HG03095 (cell line): ENCODE measurements at regions not wholly inside any gene's neighbourhood (a gene's known extent, or its start where the extent isn't known, plus 50 kb on each side); places are given as distances from the start of the nearest gene placed in this dataset.

Experiments used
- ATAC-seq: cut with Tn5 transposase; IDR thresholded peaks from one replicate; pipeline ENCODE4 v1.9.1; 2021; ENCODE audit warnings: moderate library complexity; ENCODE audit not compliant: unreplicated experiment

DNA sequence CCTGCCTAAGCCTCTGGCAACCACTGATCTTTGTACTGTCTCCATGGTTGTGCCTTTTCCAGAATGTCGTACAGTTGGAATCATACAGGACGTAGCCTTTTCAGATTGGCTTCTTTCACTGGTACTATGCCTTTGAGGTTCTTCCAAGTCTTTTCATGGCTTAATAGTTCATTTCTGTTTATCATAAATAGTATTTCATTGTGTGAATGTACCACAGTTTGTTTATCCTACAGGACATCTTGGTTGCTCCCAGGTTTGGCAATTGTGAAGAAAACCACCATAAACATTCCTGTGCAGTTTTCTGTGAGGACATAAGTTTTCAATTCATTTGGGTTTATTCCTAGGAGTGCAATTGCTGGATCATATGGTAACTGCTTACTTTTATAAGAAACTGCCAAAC lies 190.6 kb upstream of the RAB4A start:
- no peak for ATAC-seq

DNA sequence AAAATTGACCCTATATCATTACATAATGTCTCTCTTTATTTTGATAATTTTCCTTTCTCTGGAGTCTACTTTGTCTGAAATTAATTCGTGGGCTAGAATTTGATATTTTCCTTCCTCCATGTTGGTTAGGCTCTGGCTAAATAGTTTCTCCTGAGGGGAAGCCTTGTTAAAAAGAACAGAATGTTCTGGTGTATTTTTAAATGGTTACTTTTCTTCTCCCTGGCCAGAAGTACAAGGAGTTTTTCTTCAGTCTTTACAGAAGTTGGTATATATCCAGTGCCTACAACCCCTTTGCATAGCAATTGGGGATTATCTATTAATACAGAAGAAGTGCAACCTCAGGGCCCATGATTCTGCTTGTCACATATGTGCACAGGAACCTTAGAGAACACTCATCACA lies 185.6 kb upstream of the RAB4A start:
- no peak for ATAC-seq

DNA sequence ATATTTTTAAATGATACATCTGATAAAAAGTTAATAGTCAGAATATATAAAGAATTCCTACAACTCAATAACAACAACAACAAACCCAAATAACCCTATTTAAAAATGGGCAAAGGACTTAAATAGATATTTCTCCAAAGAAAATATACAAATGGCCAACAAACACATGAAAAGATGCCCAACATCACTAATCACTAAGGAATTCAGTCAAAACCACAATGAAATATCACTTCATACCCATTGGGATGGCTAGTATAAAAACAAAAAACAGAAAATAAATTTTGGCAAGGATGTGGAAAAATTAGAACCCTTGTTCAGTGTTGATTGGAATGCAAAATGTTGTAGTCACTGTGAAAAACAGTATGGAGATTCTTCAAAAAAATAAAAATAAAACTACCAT lies 184.8 kb upstream of the RAB4A start:
- no peak for ATAC-seq

DNA sequence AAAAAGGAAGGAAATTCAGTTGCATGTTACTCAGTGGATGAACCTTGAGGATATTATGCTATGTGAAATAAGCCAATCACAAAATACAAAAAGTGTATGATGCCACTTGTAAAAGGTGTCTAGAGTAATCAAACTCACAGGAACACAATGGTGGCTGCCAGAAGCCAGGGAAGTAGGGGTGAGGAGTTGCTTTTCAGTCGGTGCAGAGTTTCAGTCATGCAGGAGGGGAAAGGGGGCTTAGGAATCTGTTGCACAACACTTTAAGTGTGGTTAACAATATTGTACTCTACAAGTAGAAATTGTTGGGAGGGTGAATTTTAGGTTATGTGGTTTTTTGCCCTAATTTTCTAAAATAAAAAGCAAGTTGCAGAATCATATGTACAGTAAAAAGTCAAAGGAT lies 184.2 kb upstream of the RAB4A start:
- no peak for ATAC-seq

- no peak for ATAC-seq
These were observed 183.6 kb upstream of the RAB4A start for GRCh38 chr1:229087339-229087738.

DNA sequence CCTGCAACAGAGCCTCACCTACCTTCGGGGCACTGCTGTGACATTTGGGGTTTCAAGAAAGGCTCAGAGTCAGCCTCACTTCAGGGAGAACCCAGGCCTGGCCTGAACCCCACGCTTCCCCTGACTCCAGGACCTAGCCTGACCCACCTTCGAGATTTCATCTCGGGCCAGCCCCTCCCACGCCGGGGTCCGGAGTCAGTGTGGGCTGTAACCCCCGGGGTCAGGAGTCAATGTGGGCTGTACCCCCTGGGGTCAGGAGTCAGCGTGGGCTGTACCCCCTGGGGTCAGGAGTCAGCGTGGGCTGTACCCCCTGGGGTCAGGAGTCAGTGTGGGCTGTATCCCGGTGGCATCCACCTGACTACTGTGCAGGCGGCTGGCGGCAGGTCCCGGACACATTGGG lies 183.0 kb upstream of the RAB4A start:
- no peak for ATAC-seq

DNA sequence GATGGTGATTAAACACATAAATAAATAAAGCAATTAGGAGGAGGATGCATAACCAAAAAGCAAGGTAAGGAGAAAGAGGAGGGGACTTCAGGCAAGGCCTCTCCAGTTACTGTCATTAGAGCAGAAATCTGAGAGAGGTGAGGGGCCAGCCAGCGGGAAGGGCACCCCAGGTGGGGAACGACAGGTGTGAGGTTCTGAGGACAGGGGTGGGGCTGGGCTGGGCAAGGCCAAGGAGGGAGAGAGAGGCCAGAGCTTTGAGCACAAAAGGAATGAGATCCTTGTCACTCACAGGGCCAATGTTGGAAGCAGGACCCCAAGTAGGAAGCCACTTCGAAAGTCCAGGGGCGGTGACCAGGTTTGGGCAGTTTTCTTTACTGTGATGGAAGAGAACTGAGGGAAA lies 182.2 kb upstream of the RAB4A start:
- no peak for ATAC-seq

- no peak for ATAC-seq
These were observed 181.2 kb upstream of the RAB4A start for GRCh38 chr1:229089586-229090208.

GRCh38 chr1:229091721-229092136 lies 179.2 kb upstream of the RAB4A start:
- no peak for ATAC-seq

GRCh38 chr1:229092377-229093237 lies 178.3 kb upstream of the RAB4A start:
- ATAC-seq, result no peak

DNA sequence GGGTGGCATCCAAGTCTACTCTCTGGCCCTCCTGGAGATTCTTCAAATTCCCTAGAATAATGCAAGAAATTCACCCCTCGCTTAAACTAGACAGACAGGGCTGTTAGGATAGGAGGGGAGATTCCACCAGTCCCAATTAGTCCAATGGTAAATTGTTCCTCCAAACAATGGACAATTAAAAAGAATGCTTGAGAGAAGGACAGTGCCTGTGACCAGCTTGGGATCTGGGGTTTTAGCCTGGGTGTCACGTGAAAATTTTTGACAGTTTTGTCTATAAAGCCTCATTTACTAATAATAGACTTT lies 177.7 kb upstream of the RAB4A start:
- no peak for ATAC-seq

- ATAC-seq, result no peak
These were observed 177.1 kb upstream of the RAB4A start for GRCh38 chr1:229093609-229094336.

DNA sequence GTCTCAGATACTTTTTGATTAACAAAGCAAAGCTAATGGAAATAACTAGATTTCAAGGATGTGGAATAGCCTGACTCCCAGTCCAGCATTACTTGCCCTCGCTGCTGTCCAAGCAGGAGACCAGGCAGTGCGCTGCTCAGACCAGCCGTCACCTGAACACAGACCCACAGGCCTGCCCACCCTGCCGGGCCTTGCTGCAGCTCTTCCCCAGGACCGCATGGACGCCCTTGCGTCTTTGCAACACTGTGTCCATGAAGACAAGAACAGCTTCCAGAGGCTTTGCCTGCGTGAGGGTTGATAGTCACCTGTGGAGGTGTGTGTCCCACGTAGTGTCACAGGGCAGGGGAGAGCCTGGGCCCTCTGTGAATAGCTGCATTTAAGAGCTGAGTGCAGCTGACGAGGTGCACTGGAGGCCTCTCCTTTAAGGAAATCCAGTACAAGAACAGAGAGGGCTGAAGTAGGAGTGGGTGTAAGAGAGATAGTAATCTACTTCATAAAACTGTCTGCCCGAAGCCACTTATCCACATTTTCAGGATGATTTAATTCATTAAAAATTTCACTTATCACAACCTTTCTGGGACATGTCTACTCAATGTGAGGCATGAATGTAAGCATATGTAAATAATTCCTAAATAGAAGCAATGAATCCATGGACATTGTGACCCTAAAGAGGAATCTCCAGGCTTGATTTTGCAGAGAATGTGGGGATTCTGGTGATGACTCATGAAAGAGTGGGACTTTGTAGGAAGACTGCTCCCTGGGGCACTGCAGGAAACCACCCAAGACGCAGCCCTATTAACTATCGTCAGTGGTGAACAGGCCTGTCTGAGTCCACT lies 176.2 kb upstream of the RAB4A start:
- no peak for ATAC-seq

DNA sequence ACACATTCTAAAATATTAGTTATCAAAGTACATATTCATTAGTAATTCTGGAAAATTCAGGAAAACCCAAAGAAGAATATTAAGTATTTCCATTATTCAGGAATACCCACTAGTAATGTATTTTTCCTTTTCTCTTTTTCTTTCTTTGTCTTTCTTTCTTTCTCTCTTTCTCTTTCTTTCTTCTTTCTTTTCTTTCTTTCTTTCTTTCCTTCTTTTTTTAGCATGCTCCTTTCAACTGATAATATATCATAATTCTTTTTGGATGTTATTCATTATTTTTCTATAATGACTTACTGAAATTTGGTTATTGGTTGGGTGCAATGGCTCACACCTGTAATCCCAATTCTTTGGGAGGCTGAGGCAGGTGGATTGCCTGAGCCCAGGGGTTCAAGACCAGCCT lies 175.6 kb upstream of the RAB4A start:
- ATAC-seq, result no peak

GRCh38 chr1:229097356-229097755 lies 173.6 kb upstream of the RAB4A start:
- no peak for ATAC-seq

DNA sequence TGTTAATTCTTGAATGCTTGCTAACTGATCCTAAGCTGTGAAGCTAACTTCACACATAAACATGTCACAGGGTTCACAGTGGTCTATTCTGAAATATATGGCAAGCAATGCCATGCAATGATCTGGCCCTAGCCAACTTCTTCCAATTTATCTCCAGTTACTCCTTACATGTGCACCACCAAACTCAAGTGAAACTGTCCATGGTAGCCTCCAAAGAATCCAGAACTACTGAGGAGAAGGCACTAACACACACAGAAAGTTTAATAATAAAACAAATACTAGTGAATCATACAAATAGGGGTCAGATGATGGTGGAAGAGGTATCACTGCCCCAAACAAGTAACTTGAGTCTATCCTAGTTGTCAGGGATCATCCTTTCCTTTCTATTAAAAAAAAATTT lies 172.6 kb upstream of the RAB4A start:
- no peak for ATAC-seq

- no peak for ATAC-seq
These were observed 171.9 kb upstream of the RAB4A start for GRCh38 chr1:229098903-229099578.

- ATAC-seq, result no peak
These were observed 169.7 kb upstream of the RAB4A start for GRCh38 chr1:229101011-229101871.

DNA sequence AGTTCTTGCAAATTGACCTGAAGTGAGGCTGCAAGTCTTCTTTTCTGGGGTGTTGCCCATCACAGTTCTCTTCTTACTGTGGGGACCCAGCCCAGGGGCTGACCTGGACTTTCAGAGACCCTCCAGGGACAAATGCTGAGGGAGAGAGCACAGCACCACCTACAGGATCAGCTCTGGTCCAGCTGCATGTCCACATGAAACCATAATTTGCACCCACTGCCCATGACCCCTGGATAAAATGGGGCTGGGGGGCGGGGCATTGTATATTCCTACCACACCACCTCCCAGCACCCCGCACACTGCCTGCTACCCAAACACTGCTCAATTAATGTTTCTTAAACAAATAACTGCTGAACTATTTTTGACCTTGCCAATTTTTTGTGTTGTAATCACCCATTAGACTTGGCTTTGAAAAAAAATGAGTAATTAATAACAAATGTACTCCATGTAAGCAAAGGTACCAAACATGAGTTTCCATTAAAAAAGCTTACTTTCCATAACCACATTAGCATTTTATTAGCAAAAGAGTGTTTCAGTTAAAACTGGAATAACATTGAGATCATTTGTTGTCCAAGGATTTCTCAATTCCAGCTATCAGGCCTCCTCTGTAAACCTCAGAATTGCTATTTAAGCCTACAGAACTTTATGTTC lies 168.0 kb upstream of the RAB4A start:
- ATAC-seq, result no peak
